NCI-H1105 (cell line): ENCODE measurements at regions not wholly inside any gene's neighbourhood (a gene's known extent, or its start where the extent isn't known, plus 50 kb on each side); places are given as distances from the start of the nearest gene placed in this dataset.
A peak's percentile ranks its signal among the peaks of the same experiment; 100 is the strongest.

Experiments used
- DNase-seq: peaks from one replicate; lab custom pipeline; 2025; lab: John Stamatoyannopoulos, UW

GRCh38 chr3:132822837-132823236 is 100.6 kb upstream of the NPHP3 start:
- DNase-seq = no peak

DNA sequence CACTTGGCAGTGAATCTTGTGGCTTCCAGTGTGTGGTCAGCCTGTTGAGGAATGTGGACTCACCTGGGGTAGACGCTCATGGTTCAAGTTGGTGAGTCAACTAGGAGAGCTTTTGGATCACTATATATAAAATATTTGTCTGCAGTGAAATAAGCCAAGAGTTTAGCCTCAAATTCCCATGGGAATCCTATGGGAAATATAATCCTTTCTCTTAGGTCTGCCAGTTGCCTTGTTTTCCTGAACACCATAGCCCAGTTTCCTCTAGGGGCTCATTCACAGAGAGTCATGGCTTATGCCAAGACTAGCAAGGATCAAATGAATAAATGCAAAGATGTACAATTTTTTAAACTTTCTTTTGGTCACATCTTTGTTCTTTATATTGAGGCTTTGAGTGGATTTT is 100.1 kb upstream of the NPHP3 start:
- DNase-seq = no peak

DNA sequence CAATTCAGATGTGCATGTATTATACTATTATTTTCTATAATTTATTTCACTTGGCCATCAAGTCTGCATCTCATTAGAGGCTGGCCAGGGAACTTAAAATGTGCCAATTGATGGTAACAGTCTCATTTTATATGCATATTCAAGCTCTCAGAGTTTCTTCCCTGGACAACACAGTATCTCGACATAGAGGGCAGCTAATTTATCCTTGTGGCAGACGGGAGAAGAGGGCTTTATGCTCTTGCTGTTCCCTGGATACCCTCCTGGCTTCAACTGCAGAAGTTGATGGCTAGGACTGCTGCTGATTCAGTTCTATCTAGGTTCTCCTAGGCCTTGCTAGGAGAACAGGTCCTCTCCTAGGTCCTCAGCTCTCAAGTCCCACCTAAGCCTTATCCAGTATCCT is 99.1 kb upstream of the NPHP3 start:
- DNase-seq = no peak

- DNase-seq = no peak
Measured at GRCh38 chr3:132818251-132818650, 96.0 kb upstream of the NPHP3 start.

GRCh38 chr3:132817646-132818177 is 95.5 kb upstream of the NPHP3 start:
- no peak for DNase-seq

GRCh38 chr3:132805071-132805470 is 82.9 kb upstream of the NPHP3 start:
- no peak for DNase-seq

DNA sequence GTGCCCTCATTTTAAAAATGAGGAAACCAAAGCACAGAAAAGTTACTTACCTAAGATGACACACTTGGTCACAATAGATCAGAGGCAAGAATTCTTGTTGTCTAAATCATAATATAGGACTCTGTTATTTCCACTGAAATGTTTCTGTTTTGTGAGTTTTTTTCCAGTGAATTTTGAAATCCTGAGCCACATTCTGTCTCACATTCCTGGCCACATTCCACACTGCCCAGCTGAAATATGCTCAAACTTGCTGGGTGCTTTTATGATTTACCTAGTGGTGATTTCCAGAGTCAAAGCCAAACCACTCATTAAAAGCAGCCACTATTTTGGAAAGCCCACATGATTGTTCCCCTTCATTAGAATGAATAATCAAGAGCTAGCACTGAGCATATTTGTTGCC is 82.3 kb upstream of the NPHP3 start:
- DNase-seq = no peak

DNA sequence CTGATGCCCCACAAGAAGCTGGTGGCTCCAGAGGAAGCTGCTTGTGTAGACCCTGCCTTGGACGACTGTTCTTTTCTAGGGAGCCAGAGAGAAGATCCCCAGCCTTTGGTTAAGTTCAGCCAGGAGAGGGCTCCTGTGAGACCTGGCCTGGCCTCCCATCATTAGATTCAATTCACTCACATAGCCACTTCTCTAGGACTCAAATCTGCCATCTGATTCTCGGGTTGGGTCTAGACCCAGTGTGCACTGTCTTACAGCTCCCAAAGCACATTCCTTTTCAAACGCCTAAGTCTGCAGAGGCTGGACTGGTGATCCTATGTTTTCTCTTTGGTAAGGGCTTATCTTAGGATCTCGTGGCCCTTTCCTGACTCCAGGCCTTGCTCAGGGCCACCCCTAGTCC is 81.7 kb upstream of the NPHP3 start:
- no peak for DNase-seq

DNA sequence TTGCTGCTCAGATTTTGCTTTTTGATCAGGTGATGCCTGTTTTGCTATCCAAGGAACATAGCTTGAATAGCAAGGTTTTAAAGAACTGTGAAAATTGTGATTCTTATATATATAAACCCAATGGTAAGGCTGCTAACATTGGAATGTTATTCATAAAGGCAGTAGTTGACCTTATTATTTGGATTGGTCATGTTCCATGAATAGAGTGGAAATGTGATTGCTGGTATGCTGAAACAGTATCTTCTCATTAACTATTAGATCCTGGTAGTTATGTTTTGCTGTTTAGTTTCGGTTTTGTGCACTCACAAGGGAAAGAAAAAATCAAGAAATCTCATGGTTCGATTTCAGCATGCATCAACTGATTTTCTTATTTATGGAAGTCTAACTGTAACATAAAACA is 78.7 kb upstream of the NPHP3 start:
- DNase-seq = no peak

DNA sequence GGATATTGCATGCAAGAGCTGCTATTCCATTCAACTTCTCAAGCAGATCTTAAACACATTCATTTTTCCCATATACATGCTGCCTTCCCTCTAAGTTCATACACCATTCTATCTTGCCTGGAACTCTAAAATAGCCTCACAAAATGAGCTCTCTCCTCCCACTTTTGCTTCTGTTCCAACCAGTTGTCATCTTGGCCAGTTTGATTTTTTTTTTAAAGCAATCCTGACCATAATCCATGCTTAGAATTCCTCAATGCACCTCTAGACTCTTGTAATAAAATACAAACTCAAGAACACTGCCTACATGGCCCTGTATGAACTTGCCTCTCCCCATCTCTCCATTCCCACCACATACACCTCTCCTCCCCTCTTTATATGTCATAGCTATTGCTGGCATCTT is 68.6 kb upstream of the NPHP3 start:
- DNase-seq = no peak

DNA sequence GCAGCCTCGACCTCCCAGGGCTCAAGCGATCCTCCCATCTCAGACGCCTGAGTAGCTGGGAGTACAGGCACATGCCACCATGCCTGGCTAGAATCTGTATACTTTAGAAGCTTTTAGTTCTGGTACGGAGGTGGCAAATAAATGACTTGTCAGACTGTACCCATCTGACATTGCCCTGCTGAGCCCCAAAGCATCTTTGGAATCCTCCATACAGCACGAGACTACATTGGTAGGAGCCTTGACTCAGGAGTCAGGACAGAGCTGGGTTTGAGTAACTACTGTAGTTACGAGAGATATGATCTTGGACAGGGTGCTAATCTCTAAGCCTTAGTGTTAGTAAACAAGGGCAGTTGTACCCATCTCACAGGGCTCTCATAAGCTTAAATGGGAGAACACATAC is 67.8 kb upstream of the NPHP3 start:
- DNase-seq = no peak

DNA sequence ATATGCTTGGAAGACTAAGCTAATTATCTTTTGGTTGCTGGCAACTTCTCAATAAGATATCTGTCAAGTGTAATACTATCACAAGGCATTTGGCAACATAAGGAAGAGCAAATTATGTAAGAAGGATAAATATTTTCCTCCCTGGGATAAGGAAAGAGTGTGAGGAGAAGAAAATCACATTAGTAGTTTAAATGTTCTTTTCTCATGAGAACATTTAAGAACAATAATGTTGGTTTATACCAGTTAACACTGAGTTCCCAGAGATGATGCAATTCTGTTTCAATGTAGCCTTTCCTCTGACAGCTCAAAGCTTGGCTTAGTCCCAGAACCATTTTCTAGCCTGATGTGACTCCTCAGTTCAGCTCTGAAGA is 66.1 kb upstream of the NPHP3 start:
- DNase-seq = peak; percentile 11

- DNase-seq = no peak
Measured at GRCh38 chr3:132787616-132788300, 65.5 kb upstream of the NPHP3 start.

DNA sequence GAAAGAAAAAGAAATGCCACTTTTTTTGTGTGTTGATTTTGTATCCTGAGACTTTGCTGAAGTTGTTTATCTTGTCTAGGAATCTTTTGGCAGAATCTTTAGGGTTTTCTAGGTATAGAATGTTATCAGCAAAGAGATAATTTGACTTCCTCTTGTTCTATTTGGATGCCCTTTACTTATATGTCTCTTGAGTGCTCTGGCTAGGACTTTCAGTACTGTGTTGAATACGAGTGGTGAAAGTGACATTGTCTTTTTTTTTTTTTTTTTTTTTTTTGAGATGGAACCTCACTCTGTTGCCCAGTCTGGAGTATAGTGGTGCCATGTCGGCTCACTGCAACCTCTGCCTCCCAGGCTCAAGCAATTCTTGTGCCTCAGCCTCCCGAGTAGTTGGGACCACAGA is 64.7 kb upstream of the NPHP3 start:
- no peak for DNase-seq

- no peak for DNase-seq
Measured at GRCh38 chr3:132785292-132785691, 63.1 kb upstream of the NPHP3 start.

- DNase-seq = no peak
Measured at GRCh38 chr3:132784502-132785025, 62.4 kb upstream of the NPHP3 start.

DNA sequence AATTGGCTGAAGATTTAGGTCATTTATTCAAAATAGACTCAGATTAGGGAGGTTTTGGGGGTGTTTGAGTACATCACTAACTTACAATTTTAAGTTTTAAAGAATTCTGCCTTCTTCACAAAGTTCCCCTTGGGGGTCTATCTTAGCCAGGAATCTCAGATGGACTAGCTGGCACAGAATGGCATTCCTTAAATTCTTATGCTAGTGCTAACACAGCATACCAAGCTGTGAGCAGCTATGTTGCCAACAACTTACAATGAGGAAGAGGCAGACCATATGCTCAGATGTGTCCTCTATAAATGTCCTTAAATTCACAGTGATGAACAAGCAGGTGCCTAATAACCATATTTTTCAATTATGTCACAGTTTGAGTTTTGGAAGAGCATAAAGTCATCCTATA is 60.9 kb upstream of the NPHP3 start:
- DNase-seq = no peak

DNA sequence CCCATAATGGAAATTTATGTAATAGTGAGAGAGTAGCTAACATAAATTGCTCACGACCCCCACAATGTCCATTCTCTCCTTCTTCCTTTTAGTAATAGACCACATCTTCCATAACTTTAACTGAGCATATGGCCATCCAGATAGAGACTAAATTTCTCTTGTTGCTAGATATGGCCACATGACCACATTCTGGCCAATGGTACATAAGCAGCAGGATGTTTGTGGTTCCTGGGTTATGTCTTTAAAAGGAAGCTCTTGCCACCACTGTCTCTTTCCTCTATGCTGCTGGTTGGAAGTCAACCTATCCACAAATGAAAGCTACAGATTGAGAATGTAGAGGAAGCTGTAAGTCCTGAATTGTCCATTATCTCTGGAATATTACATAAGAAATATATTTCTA is 59.7 kb upstream of the NPHP3 start:
- no peak for DNase-seq

GRCh38 chr3:132777171-132777570 is 55.0 kb upstream of the NPHP3 start:
- DNase-seq = no peak

GRCh38 chr3:132773071-132773619 is 50.9 kb upstream of the NPHP3 start:
- no peak for DNase-seq

GRCh38 chr3:132772252-132772651 is 50.0 kb upstream of the NPHP3 start:
- no peak for DNase-seq
